Activated T-cell treated with anti-CD3 and anti-CD28 coated beads, Interleukin-2, amount 50 U/mL, for 48 hours (primary cell): ENCODE measurements at regions not wholly inside any gene's neighbourhood (a gene's known extent, or its start where the extent isn't known, plus 50 kb on each side); places are given as distances from the start of the nearest gene placed in this dataset.

ENCODE experiments used
- DNase-seq, 2 experiments: peaks; one replicate each; pipeline ENCODE4 v3.0.0-alpha.2; 2020

DNA sequence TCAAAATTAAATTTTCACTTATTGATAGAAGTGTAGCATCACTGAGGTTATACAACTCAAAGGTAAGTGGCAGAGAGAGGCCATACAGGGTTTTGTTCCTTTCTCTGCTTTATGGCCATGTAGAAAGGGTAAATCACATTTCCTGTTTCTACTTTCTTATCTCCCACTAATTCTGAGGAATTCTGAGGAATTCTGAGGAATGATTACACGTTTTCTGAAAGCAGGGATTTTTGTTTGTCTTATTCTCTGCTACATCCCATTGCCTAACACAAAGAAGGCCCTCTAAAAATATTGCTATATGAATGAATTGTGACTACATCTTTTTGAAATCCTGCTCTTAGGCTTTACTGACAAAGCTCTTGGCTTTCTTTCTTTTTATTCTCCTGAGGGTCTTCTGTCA, 516.9 kb upstream of the ZNF608 start:
- no peak for DNase-seq

GRCh38 chr5:125266106-125266505, 519.7 kb upstream of the ZNF608 start:
- no peak for DNase-seq

DNA sequence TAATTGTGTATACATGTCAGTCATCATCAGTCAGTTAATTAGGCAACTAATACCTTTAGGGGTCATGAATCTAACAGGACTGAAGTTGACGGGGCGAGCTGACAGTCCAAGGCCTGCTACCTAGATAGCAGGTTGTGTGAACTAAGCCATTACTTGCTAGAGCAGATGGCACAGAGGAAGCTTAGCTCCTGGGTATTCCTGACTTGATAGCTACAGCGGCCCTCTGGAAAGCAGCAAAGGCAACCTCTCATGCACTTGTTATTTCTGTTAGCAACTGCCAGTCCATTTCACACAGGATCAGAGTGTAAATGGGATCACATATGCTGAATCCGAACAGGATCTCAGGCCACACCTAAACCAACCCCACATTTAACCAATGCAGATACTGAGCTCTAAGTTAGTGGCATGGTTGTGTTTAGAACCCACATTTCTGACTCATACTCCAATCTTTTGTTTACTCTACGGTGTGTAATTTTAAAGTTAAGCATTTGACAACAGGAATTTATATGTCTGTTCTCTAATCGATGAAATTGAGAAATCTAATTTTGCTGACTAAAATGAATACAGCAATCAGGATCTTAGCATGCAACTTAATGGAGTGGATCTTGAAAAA, 521.3 kb upstream of the ZNF608 start:
- no peak for DNase-seq

DNA sequence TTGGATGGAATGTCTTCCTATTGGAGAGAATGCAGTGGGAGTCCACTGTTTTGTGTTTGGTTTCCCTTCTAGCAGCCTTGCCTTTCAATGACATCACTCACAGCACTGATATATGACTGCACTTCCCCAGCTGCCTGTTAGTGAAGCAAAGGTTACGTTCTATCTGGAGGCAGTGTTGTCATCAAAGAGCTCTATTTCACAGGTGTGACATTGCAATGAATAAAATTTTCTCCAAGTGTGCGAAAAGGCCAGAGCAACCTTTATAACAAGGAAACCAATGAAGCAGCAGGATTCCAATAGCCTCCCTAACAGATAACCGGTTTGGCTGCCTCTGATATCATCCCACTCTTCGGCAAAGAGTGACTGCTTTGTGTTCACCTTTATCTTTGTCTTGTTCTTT, 523.5 kb upstream of the ZNF608 start:
- DNase-seq = no peak

- DNase-seq = no peak
These were observed 525.9 kb upstream of the ZNF608 start for GRCh38 chr5:125272357-125272756.

DNA sequence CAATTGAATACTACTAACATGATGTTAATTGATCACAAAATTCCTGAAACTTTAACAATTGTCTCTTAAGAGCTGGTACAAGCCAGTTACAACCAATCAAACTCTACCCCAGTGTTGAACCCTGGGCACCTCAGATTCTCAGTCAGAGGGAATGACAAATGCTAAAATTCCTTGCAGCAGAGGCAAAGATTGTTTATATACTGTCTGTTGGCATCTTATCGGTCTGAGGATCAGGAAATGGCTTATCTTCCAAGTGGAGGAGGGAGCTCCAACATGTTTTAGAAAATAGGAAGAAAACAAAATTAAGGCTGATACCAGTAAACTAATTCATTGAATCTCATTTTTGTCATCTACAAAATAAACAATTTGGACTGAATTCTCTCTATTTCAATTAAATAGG, 527.8 kb upstream of the ZNF608 start:
- no peak for DNase-seq

DNA sequence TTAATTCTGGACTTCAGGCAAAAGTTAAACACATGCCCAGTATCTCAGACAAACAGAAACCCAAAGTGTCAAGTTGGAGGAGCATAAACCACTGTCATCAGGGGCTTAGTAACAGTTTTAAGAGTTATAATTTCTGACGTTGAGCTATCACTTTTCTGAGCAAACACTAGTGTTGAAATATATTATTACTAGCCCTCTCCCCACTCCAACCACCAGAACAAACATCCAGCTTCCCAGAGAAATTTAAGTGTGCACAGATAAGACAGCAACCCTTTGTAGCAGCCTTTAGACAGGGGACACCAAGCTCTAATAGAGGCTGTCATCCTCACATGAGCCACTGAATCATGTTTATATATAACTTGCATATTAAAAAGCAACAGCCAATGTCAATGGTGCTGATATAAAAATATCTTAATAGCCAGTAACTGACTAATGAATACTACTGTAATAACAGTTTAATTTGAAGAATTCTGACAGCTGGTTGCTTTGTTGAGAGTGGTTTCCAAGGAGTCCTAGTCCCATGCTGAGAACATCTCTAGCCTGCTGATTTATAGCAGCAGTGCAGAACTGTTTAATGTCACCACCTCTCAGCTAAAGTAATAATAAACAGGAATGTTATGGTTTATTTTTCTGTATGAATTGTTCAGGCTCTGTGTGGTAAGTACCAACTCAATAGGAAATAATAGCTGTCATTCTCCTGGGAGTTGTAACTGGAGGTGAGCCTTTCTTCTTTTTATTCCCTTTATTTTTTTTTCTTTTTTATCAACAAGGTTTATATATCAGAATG, 528.7 kb upstream of the ZNF608 start:
- no peak for DNase-seq

- no peak for DNase-seq
These were observed 529.3 kb upstream of the ZNF608 start for GRCh38 chr5:125275725-125276090.

- no peak for DNase-seq
These were observed 529.7 kb upstream of the ZNF608 start for GRCh38 chr5:125276096-125276495.

DNA sequence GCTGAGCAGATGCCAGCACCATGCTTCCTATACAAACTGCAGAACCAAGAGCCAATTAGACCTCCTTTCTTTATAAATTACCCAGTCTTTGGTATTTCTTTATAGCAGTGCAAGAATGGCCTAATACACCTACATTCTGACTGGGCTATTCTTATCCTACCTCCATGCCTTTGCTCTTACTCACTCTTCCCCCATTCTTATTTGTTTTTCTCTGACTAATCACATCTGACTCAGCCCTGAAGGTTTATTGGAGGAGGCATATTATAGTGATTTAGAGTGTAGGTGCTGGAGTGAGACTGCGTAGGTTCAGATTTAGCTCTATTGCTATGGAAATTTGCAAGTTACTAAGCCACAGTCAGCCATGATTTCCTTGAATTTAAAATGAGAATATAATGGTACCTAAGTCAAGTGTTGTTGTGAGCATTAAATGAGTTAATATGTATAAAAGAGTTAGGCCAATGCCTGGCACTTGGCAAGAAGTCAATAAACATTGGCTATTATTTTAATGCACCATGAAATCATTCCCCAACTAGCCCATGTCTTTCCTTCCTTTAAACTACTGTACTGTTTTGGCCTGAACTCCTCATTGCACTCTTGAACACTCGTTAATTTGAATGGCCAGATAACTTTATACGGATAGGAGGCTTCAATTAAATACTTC, 531.2 kb upstream of the ZNF608 start:
- DNase-seq = no peak

DNA sequence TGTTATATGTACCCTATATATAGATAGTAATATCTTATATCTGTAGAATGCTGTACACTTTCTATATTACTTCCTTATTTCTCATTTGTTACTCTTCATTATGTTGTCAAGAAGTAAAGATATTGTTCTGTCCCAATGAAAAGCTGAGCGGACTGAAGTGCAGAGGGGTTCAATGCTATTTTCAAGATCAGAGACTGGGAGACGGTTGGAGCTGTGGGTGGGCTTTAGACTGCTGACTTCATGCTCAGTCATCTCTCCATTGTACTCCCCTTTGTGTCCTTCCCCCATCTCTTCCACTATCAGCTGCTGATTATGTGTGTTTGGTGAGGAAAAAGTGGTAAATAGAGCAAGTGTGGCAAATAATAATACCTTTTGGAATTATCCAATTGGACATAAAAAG, 532.3 kb upstream of the ZNF608 start:
- no peak for DNase-seq

DNA sequence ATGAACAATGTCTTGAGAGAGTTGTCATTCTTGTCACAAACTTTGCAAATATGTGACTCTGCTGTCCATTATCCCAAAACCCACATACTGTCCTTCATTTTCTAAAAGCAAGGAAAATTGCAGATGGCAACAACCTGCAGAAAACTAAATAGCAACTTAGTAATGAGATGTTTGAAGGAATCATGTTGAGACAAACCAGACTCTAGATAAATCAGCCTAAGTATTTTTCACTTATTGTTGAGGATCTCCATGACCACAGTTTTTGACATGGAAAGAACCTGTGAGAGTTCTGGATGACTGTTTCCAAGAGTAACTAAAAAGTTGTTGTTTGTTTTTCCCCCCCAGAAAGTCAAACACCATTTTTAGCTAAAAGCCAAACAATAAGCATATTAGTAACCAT, 535.2 kb upstream of the ZNF608 start:
- DNase-seq = no peak

- no peak for DNase-seq
These were observed 536.9 kb upstream of the ZNF608 start for GRCh38 chr5:125283372-125283771.

GRCh38 chr5:125286271-125286670, 539.8 kb upstream of the ZNF608 start:
- no peak for DNase-seq

DNA sequence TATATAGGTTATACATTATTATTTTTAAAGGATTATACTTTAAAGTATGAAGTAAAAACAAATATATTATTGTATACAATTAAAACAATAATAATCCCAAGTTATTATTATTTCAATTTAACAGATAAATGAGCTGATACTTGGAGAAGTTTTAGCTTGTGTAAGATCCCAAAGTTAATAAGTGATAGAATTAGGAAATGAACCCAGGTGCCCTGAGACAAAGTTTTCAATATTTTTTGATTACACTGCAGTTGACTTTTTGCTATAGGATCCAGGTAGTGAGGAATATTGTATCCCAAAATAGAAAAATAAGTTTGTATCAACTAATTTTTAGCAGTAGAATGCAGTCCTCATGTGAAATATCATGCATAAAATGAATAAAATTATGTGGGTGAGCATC, 543.2 kb upstream of the ZNF608 start:
- DNase-seq = no peak

DNA sequence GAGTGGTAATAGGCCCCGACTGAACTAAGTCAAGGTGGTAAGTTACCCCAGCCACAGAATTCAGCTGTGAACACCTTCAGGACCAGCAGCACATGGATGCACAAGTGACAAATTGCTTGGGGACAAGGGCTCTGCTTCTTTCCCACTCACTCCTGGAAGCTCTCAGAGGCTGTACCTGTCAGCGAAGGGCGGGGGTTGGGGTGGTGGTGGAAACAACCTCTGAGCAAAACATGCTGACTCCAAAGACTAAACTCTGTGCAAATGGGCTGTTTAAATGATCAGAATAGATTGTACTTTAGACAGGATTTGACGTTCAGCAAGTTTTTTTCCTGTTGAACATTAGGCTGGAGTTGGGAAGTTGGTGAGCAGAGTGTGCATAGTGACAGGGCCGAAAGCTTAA, 544.5 kb upstream of the ZNF608 start:
- DNase-seq = no peak

- DNase-seq = no peak
These were observed 545.0 kb upstream of the ZNF608 start for GRCh38 chr5:125291447-125291846.

- no peak for DNase-seq
These were observed 546.8 kb upstream of the ZNF608 start for GRCh38 chr5:125293223-125293622.

DNA sequence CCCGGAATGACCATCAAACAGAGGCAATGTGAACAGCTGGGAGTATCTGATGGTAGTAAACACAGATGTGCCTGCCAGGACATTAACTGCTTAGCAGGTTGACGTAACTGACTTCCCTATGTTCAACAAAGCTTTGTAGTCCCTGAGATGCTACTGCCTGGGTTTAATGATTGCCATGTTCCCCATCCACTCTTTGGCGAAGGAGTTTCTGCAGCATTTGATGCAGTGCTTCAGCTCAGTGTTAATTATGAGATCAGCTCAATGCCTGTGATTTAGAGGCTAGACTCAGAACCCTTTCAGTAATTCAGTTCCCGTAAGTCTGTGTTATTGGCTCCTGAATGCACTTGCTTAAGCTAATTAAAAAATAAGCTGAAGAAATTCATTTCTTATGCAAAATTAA, 547.3 kb upstream of the ZNF608 start:
- no peak for DNase-seq

DNA sequence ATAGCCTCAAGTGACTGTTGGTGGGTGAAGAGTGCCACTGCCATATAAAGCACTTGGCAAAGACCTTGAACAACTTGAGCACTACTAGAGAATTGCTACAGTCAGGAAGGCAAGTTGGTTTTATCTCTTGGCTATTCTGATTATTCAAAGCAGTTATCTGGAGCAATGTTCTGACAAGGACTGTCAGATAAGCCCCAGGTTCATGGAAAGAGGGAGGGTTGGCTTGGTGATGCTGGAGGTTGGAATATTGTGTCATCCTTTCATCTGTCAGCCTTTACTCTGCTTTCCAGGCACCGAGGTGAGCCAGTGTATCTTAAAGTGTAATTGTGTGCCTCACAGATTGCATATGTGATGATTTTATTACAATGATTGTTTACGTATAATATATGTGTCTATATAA, 548.4 kb upstream of the ZNF608 start:
- DNase-seq = no peak

- DNase-seq = no peak
These were observed 549.0 kb upstream of the ZNF608 start for GRCh38 chr5:125295405-125295872.

- DNase-seq = no peak
These were observed 551.8 kb upstream of the ZNF608 start for GRCh38 chr5:125298258-125298657.

DNA sequence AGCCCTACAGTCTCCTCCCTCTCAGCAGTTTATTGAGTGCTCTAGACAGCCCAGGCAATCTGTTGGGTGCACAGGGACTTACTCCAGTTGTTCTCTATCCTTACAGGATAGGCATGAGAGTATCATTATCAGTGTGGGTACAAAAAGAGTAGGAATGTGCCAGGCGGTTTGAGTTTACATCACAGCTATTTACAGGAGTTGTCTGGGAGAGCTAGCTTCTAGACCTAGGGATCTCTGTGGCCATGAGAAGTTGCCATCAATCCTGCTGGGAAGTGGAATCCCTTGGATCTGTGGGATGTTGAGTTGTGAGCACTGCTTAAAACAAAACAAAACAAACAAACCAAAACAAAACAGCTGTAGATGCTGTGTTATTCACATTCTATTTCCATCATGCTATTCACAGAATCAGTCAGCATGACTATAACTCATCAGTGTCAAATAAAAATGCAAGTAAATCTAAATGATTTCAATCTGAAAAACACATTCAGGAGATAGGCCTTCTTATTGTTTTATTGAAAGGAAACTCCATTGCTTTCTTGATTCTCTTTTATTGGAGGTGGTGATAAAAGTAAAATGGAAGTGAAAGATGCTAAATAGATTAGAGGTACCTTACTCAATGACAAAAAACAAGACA, 552.4 kb upstream of the ZNF608 start:
- no peak for DNase-seq

DNA sequence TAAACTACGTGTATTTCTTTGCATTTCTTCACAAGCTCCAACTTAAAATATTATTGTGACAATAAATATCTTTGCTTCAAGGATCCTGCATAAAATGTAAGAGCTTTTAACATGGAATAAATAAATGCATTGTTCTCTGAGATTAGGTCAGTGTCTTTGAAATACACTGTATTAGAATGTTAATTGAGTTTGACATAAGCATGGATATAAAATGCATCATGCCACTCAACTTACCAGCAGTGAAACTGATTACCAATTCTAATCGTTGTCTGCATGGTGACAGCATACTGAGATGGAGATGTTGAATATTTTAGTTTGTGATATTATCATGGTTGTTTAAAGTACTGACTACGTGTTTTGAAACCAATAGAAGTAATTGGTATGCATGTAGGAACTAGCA, 555.3 kb upstream of the ZNF608 start:
- no peak for DNase-seq
